Heart right ventricle (tissue), 16 donors: ENCODE measurements at regions not wholly inside any gene's neighbourhood (a gene's known extent, or its start where the extent isn't known, plus 50 kb on each side); places are given as distances from the start of the nearest gene placed in this dataset.

Source experiments
- ATAC-seq, 8 donors: fragments of 200-7000 bp; cut with Tn5 transposase; one replicate each; pipeline ENCODE4 v1.9.1; 2020; ENCODE audit warnings: mild to moderate bottlenecking in 8 of 8, moderate library complexity in 8 of 8, moderate number of reproducible peaks in 1 of 8
- DNase-seq, 2 donors: peaks; one replicate each; pipeline ENCODE4 v3.0.0-alpha.2; 2020
- H3K27ac ChIP-seq, 10 donors: fragments of 200-600 bp; sonication (generic) in 2 of 10; one replicate each; pipeline versions ENCODE4 v1.5.0 to v1.8.0; 2020 to 2022; ENCODE audit warnings: mild to moderate bottlenecking in 3 of 10
- H3K27me3 ChIP-seq, 7 donors: fragments of 200-600 bp; one replicate each; pipeline ENCODE4 v1.8.0; 2021 to 2022; ENCODE audit warnings: mild to moderate bottlenecking in 2 of 7
- H3K36me3 ChIP-seq, 9 donors: fragments of 200-600 bp; sonication (generic) in 1 of 9; one replicate each; pipeline versions ENCODE4 v1.5.0 to v1.8.0; 2020 to 2022; ENCODE audit warnings: mild to moderate bottlenecking in 2 of 9
- H3K4me1 ChIP-seq, 9 donors: fragments of 200-600 bp; sonication (generic) in 1 of 9; one replicate each; pipeline versions ENCODE4 v1.5.0 to v1.8.0; 2020 to 2022; ENCODE audit warnings: mild to moderate bottlenecking in 4 of 9
- H3K4me3 ChIP-seq, 10 donors: fragments of 200-600 bp; sonication (generic) in 2 of 10; one replicate each; pipeline versions ENCODE4 v1.5.0 to v1.8.0; 2020 to 2022; ENCODE audit warnings: mild to moderate bottlenecking in 7 of 10, moderate library complexity in 2 of 10
- H3K9me3 ChIP-seq, 11 donors: fragments of 200-600 bp in 10 of 11; sonication (generic) in 2 of 11; one replicate each; pipeline versions ENCODE4 v1.5.0 to v1.8.0; 2013 to 2022; ENCODE audit warnings: mild to moderate bottlenecking in 2 of 11, control low read depth in 1 of 11, moderate library complexity in 1 of 11
- WGBS, 2 donors: extraction: QIAGEN DNeasy Blood & Tissue Kit; methylation state at CpG; one replicate each; pipeline ENCODE4 v1.1.7; 2013; ENCODE audit warnings: inconsistent platforms in 1 of 2; 5-methylcytosine and 5-hydroxymethylcytosine counted together
- intact Hi-C, 10 donors: fragments of 100-400 bp; cut with DNase I; formaldehyde crosslinking; loops; one replicate each; pipeline versions ENCODE4 v1.11.1 to v1.14.2; 2022
- TF ChIP-seq, protein P1 (sequence below), 9 donors: fragments of 200-600 bp; sonication (generic) in 2 of 9; IDR thresholded peaks; one replicate each; pipeline versions ENCODE4 v1.5.0 to v1.8.0; 2021 to 2022; ENCODE audit warnings: antibody characterized with exemption in 9 of 9, mild to moderate bottlenecking in 5 of 9, moderate library complexity in 1 of 9
- donor health status: Arrhythmogenic right ventricular cardiomyopathy.
- donor health status: ischemic (EF 13 %, LVEDD 7.1; RV severe dilation, severe dysfunction).
- donor health status: healthy with polysubstance abuse.
- donor health status: DM: no; HTN: yes; CAD: no.
- donor health status: DM: no; HTN: no; CAD: no.
- donor health status: ischemic (EF 25% LVEDD 6.9; RV normal size, moderate dysfunction).
- donor health status: ischemic (EF 25% LVEDD 5.7; RV mildly dilated, moderate dysfunction).
- donor health status: healthy.
- donor health status: DM: yes; HTN: yes; CAD: no.
- donor health status: Ischemic cardiomyopathy.
- donor health status: ischemic (EF 35%, LVEDD 5.7; RV mildly dilated, moderate dysfunction).
- donor health status: nonischemic (EF 11% LVEDD 7.7; RV severe dilation, severe dysfunction).
- donor health status: DM: yes; HTN: yes; CAD: no.
- donor health status: PGD.
- donor health status: ischemic (EF 29% LVEDD 5.4; RV normal size, mild dysfunction).
- donor health status: nonischemic (EF 23%, LVEDD 6.1; RV moderate dilation, normal function).

DNA sequence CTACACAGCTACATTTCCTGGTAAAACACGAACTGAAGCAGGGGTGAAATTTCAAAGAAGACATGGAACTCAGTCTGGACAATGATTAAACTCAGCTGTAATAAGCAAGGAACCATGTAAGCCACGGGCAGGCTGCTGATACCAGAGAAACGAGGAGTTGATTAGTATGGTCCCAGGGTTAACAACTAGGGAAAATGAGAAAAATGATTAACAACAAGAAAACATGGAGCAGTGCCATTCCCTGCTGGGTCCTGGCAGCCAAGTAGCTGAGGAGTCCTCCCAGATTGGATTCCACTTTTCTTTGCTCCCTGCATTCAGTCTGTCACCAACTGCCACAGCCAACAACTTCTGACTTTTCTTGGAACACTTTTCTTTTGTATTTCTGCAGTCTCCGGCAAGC, 517.0 kb upstream of the KLHL29 start:
- Histone ChIP-seq H3K36me3 (no peaks in the 10 kb centered on the region), H3K27me3 (no peaks in the 10 kb centered on the region), H3K4me3 (no peak overlapping the region), H3K9me3 (no peaks in the 10 kb centered on the region), H3K4me1 (no peaks in the 10 kb centered on the region), H3K27ac (no peak overlapping the region)
- no peak for DNase-seq
- intact Hi-C loops: no loop called here
- WGBS, 2 donors: 43 to 50% methylated on average over 4 of the region's 4 CpGs
- TF ChIP-seq, protein P1, sequence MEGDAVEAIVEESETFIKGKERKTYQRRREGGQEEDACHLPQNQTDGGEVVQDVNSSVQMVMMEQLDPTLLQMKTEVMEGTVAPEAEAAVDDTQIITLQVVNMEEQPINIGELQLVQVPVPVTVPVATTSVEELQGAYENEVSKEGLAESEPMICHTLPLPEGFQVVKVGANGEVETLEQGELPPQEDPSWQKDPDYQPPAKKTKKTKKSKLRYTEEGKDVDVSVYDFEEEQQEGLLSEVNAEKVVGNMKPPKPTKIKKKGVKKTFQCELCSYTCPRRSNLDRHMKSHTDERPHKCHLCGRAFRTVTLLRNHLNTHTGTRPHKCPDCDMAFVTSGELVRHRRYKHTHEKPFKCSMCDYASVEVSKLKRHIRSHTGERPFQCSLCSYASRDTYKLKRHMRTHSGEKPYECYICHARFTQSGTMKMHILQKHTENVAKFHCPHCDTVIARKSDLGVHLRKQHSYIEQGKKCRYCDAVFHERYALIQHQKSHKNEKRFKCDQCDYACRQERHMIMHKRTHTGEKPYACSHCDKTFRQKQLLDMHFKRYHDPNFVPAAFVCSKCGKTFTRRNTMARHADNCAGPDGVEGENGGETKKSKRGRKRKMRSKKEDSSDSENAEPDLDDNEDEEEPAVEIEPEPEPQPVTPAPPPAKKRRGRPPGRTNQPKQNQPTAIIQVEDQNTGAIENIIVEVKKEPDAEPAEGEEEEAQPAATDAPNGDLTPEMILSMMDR (IDR thresholded peaks at IDR 0.05): no peak
- ATAC-seq: no peak

DNA sequence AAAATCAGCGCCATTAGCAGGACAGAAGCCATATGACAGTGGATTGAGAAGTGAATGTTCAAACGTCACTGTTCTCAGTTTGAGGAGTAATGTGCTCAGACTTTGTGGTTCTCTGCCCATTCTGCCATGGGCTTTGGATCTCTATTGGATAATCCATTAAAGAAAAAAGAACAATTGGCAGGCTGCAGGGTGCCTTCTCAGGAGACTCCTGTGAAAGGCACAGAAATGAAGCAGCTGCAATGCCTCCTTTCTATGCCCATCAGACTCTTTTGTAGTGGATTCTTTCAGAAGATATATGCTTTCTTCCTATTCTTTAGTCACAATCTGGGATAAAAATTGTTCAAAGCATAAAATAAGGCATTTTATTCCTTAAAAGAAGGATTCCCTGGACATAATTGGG, 506.9 kb upstream of the KLHL29 start:
- DNase-seq: no peak
- Histone ChIP-seq H3K4me1 (no peaks in the 10 kb centered on the region), H3K4me3 (no peak overlapping the region), H3K36me3 (no peaks in the 10 kb centered on the region), H3K27me3 (no peaks in the 10 kb centered on the region), H3K9me3 (peaks cover 0 to 21% (median 0%) of the 10 kb centered on the region in 11 donors), H3K27ac (no peak overlapping the region)
- TF ChIP-seq, protein P1 (IDR thresholded peaks at IDR 0.05): no peak
- ATAC-seq: no peak
- 83 to 84% methylated on average over 2 of the region's 2 CpGs for WGBS, 2 donors
- intact Hi-C loops: no loop called here

DNA sequence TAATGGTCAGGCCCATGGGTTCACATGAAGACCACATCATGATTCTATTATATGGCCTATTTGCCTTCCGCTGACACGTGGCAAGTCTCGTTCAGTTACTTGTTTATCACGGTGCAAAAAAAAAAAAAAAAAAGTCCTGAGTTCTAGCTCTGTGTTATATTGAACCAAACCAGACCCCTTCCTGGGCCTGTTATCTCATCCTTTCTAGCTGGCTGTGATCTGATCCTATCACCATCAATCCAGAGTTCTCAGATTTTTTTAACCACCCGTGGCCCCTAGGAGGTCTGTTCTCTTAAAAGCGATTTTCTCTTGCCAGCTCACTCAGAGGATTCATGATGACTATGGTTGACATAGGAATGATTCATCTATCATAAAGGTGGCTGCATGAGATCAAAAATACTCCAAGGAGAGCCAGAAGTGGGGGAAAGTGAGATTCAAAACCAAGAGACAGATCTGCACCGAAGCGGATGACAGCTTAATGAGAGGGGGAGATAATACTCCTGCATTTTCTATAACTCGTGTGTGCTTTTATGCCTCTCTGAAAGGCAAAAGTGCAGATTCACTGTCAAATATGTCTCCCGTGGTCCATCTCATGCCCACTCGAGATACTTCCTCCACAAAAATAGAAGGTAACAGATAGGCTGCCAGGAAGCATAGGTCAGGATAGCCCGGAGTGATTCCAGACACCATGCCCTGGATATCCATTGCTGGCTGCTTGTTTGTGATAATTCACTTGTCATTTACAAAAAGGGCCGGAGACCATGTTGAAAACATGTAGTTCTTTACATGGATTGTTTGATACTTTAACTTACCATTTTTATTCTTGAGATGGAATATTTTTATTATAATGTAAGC, 505.7 kb upstream of the KLHL29 start:
- no peak overlapping the region for H3K4me3 ChIP-seq
- intact Hi-C loops: no loop called here
- H3K4me1 ChIP-seq: no peaks in the 10 kb centered on the region
- DNase-seq: no peak
- H3K9me3 ChIP-seq: peaks cover 0 to 19% (median 0%) of the 10 kb centered on the region in 11 donors
- H3K36me3 ChIP-seq: no peaks in the 10 kb centered on the region
- H3K27me3 ChIP-seq: no peaks in the 10 kb centered on the region
- no peak overlapping the region for H3K27ac ChIP-seq
- WGBS, 2 donors: 28 to 37% methylated on average over 13 of the region's 13 CpGs
- TF ChIP-seq, protein P1 (IDR thresholded peaks at IDR 0.05): no peak
- peak in 1 of 8 donors; percentile 63 for ATAC-seq

DNA sequence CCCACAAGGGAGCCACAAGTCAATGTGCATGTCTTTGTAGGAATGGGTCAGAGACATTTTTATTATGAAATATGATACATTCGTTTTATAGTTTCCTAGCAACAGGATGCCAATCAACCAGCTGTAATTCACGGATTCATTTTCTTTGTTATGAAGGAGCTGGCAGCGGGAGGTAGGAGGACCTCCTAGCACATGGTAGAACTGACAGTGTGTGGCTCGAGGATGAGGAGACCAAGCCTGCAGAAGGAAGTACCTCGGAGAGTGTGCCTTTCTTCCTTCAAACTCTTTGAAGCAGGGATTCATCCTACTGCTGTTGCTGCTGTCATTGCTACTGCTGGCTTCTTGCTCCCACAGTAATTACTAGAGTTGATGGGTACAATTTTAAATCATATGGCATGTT, 504.8 kb upstream of the KLHL29 start:
- H3K4me1 ChIP-seq: no peaks in the 10 kb centered on the region
- ATAC-seq: no peak
- TF ChIP-seq, protein P1 (IDR thresholded peaks at IDR 0.05): no peak
- peaks cover 0 to 13% (median 0%) of the 10 kb centered on the region in 11 donors for H3K9me3 ChIP-seq
- intact Hi-C loops: no loop called here
- no peak for DNase-seq
- WGBS, 2 donors: 70 to 78% methylated on average over 5 of the region's 5 CpGs
- H3K36me3 ChIP-seq: no peaks in the 10 kb centered on the region
- no peaks in the 10 kb centered on the region for H3K27me3 ChIP-seq
- H3K27ac ChIP-seq: no peak overlapping the region
- H3K4me3 ChIP-seq: no peak overlapping the region
